Neural cell (in vitro differentiated cells): ENCODE measurements at regions not wholly inside any gene's neighbourhood (a gene's known extent, or its start where the extent isn't known, plus 50 kb on each side); places are given as distances from the start of the nearest gene placed in this dataset.

Source experiments
- EP300 ChIP-seq: fragments of 450-650 bp; conservative IDR thresholded peaks from 2 replicates; pipeline ENCODE4 v1.6.1; 2014; ENCODE audit warnings: antibody characterized with exemption, mild to moderate bottlenecking, moderate library complexity; ENCODE audit not compliant: poor library complexity, severe bottlenecking
- POLR2AphosphoS5 ChIP-seq: IDR thresholded peaks from 2 replicates; pipeline ENCODE4 v1.6.1; 2012
- REST ChIP-seq: IDR thresholded peaks from 2 replicates; pipeline ENCODE4 v1.6.1; 2012; ENCODE audit warnings: borderline replicate concordance
- TAF1 ChIP-seq: IDR thresholded peaks from 2 replicates; pipeline ENCODE4 v1.6.1; 2012; ENCODE audit warnings: low read depth
- TF ChIP-seq, protein P1 (sequence below): fragments of 450-650 bp; IDR thresholded peaks from 2 replicates; pipeline ENCODE4 v1.5.1; 2014; ENCODE audit warnings: antibody characterized with exemption, mild to moderate bottlenecking, moderate library complexity; ENCODE audit not compliant: poor library complexity, severe bottlenecking

- TF ChIP-seq TAF1 = no peak
- TF ChIP-seq, protein P1, sequence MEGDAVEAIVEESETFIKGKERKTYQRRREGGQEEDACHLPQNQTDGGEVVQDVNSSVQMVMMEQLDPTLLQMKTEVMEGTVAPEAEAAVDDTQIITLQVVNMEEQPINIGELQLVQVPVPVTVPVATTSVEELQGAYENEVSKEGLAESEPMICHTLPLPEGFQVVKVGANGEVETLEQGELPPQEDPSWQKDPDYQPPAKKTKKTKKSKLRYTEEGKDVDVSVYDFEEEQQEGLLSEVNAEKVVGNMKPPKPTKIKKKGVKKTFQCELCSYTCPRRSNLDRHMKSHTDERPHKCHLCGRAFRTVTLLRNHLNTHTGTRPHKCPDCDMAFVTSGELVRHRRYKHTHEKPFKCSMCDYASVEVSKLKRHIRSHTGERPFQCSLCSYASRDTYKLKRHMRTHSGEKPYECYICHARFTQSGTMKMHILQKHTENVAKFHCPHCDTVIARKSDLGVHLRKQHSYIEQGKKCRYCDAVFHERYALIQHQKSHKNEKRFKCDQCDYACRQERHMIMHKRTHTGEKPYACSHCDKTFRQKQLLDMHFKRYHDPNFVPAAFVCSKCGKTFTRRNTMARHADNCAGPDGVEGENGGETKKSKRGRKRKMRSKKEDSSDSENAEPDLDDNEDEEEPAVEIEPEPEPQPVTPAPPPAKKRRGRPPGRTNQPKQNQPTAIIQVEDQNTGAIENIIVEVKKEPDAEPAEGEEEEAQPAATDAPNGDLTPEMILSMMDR = no peak
- TF ChIP-seq REST = no peak
- TF ChIP-seq EP300 = no peak
- no peak for TF ChIP-seq POLR2AphosphoS5
Observed at GRCh38 chr1:195714248-195714647, 894.0 kb downstream of the KCNT2 start.
